ENCODE measurements at regions not wholly inside any gene's neighbourhood (a gene's known extent, or its start where the extent isn't known, plus 50 kb on each side); places are given as distances from the start of the nearest gene placed in this dataset.

DNA sequence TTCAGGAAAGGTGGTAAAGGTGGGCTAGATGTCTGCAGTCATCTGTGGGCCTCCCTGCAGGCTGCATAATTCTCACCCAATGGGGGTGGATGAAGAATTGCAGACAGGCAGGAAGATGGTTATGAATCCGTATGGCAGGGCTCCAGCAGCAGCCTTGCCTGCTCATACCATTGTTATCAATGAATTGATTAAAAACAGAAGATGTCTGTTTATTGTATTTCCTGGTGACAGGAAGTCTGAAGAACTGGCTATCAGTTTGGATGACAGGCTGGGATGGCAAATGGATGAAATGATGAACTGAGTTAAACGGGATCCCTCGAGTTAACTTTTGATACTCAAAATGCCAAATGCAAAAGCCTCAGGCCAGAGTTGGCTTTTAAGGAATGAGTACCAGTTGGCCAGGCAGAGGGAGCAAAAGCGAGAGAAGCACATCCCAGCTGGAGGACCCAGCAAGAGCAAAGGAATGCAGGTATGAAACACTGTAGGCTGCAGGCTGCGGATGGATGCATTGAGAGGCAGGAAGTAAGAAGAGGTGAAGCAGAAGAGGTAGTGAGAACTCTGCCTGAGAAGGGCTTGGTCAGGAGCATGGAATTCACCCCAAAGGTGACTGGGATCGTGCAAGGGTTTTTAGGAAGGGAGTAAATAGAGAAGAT, 550.0 kb upstream of the TBX3 start:
- H3K27ac ChIP-seq = no peak overlapping the region
- no peak for TF ChIP-seq ZFX (IDR thresholded peaks at IDR 0.05)
- TF ChIP-seq, protein P1, sequence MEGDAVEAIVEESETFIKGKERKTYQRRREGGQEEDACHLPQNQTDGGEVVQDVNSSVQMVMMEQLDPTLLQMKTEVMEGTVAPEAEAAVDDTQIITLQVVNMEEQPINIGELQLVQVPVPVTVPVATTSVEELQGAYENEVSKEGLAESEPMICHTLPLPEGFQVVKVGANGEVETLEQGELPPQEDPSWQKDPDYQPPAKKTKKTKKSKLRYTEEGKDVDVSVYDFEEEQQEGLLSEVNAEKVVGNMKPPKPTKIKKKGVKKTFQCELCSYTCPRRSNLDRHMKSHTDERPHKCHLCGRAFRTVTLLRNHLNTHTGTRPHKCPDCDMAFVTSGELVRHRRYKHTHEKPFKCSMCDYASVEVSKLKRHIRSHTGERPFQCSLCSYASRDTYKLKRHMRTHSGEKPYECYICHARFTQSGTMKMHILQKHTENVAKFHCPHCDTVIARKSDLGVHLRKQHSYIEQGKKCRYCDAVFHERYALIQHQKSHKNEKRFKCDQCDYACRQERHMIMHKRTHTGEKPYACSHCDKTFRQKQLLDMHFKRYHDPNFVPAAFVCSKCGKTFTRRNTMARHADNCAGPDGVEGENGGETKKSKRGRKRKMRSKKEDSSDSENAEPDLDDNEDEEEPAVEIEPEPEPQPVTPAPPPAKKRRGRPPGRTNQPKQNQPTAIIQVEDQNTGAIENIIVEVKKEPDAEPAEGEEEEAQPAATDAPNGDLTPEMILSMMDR (conservative IDR thresholded peaks at IDR 0.05) = no peak

DNA sequence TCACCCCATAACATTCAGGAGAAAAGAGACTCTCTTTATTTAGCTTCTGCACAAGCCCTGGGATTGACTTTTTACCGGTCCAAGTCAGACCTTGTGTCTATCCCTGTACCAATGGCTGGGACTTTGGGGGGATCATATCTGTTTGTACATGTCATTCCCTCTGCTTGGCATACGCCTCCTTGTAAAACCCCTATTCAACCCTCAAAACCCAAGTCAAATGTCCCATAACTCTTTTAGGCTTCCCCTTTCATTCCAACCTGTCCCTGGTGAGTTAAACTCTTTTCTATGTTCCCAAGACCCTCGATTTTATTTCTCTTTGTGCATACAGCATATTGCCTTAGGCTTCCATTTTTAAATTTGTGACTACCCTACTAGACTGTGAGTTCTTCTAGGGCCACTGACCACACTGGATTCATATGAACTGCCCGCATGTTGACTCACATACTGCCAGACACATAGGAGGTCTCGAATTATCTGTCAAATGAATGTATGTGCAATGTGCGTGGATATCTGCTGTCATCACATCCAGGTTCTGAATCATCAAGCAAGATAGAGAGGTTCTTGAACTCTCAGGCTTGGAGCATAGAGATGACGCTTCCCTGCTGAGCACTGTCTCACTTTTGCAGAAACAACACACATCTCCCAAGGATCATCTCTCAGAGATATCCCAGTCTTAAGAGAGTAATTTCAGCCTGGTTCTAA, 548.6 kb upstream of the TBX3 start:
- H3K27ac ChIP-seq = no peak overlapping the region
- TF ChIP-seq, protein P1 (conservative IDR thresholded peaks at IDR 0.05) = no peak
- TF ChIP-seq ZFX (IDR thresholded peaks at IDR 0.05) = no peak

DNA sequence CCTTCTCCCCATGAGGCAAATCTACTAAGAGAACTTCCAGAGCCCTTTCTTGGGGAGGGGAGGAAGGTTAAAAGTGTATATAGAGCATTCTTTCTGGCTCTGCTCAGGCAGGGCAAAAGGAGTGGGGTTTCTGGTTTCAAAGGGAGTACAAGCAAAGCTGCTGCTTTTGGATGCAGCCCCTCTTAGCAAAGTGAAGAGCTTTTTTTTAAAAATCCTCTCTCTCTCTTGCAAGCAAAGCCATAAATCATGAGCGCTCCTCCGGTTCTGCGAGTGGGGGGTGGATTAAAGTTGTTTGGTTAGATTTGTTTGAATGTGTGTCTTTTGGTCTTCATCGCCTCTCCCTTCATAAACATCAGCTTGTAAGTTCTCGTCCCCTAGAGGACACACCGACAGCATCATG, 546.6 kb upstream of the TBX3 start:
- TF ChIP-seq, protein P1 (conservative IDR thresholded peaks at IDR 0.05) = no peak
- TF ChIP-seq ZFX (IDR thresholded peaks at IDR 0.05) = no peak
- H3K27ac ChIP-seq = no peak overlapping the region

DNA sequence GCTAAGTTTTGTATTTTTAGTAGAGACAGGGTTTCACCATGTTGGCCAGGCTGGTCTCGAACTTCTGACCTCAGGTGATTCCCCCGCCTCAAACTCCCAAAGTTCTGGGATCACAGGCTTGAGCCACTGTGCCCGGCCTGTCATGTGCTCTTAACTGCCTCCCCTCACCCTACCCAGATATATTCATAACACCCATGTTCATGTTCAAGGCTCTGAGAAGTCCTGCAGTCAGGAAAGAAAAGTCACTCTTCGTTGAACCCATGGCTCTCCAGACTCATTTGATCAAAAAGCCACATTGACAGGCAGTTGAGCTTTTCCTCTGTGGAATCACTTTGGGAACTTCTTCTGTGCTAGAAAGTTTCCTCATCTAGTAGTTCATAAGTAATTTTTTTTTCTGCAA, 545.5 kb upstream of the TBX3 start:
- H3K27ac ChIP-seq = no peak overlapping the region
- TF ChIP-seq ZFX (IDR thresholded peaks at IDR 0.05) = no peak
- TF ChIP-seq, protein P1 (conservative IDR thresholded peaks at IDR 0.05) = no peak

DNA sequence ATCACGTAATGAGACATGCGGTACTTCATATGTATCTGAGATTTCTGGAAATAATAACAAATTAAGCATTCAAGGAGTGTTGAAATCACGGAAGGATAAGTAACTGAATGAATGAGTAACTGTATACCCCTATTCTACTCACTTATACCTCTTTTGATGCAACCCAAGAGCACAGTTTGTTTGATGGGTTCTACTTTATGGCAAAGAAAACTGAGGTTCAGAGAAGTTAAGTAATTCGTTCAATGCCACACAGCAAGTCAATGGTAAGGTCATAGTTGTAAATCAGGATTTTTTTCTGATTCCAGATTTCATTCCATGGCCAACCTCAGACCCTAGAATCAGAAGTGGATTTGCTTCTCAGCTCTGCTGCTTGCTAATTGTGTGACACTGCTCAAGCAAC, 544.5 kb upstream of the TBX3 start:
- TF ChIP-seq, protein P1 (conservative IDR thresholded peaks at IDR 0.05) = no peak
- TF ChIP-seq ZFX (IDR thresholded peaks at IDR 0.05) = no peak
- no peak overlapping the region for H3K27ac ChIP-seq

DNA sequence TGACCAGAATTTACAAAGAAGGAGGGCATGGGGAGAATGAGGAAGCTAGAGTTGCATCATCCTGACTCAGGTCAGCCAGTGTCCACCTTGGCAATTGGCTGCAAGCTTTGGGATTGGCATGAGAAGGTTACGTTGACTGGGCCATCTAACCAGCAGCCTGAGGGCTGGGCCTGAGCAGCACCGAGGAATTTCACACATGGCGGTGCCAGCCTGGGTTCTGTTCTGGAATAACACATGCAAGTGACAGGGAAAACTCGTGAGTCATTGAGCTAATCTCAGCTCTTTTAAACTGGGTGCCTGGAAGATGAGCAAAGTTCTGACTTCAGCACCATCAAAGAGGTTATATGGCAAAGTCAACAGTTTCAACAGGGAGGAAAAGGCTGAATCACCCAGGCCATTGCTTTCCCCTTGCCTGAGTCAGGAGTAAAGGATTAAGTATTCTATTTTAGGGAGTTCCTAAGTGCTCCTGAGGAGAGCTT, 543.2 kb upstream of the TBX3 start:
- TF ChIP-seq, protein P1 (conservative IDR thresholded peaks at IDR 0.05) = no peak
- no peak for TF ChIP-seq ZFX (IDR thresholded peaks at IDR 0.05)
- H3K27ac ChIP-seq = no peak overlapping the region

DNA sequence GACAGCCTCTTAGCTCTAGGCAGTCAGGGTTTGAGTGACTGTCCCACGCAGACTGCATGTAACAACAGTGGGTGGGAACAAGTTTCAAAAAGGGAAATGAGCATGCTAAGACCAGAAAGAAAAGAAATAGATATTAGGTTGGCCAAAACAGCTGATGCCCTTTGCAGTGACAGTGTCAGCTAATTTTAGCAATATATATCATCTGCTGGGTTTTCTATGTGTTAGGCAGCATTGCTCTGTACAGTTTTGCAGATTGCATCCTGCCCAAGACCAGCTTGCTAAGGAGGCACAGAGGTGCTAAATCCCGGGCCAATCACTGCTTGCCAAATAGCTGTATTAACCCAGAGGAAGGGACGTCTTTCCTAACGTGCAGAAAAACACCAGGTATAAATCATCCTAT, 541.9 kb upstream of the TBX3 start:
- TF ChIP-seq ZFX (IDR thresholded peaks at IDR 0.05) = no peak
- TF ChIP-seq, protein P1 (conservative IDR thresholded peaks at IDR 0.05) = no peak
- no peak overlapping the region for H3K27ac ChIP-seq

Data from C4-2B (cell line).